HL-60 (cell line): ENCODE measurements at regions not wholly inside any gene's neighbourhood (a gene's known extent, or its start where the extent isn't known, plus 50 kb on each side); places are given as distances from the start of the nearest gene placed in this dataset.

Experiments used
- DNase-seq, 2 experiments: peaks; one replicate each; pipeline ENCODE4 v3.0.0-alpha.2; 2010 to 2020; ENCODE audit warnings: low read depth in 1 of 2, low spot score in 1 of 2
- H3K27ac ChIP-seq: fragments of 250-450 bp; sonication (Bioruptor Pico); replicated peaks from 2 replicates; pipeline ENCODE4 v1.5.1; 2020; ENCODE audit warnings: mild to moderate bottlenecking, moderate library complexity
- H3K27me3 ChIP-seq: fragments of 250-450 bp; sonication (Bioruptor Pico); 2 replicates; pipeline ENCODE4 v1.5.1; 2021; ENCODE audit warnings: mild to moderate bottlenecking, moderate library complexity; ENCODE audit not compliant: insufficient read depth, poor library complexity, severe bottlenecking
- H3K4me3 ChIP-seq: replicated peaks from 2 replicates; pipeline ENCODE4 v1.5.1; 2011; ENCODE audit warnings: mild to moderate bottlenecking, control low read depth, low read length; ENCODE audit not compliant: insufficient read depth
- GABPA ChIP-seq: IDR thresholded peaks from 2 replicates; pipeline ENCODE4 v1.6.1; 2012; ENCODE audit warnings: low read depth
- POLR2AphosphoS5 ChIP-seq: IDR thresholded peaks from 2 replicates; pipeline ENCODE4 v1.6.1; 2012; ENCODE audit warnings: low read depth
- REST ChIP-seq: IDR thresholded peaks from 2 replicates; pipeline ENCODE4 v1.6.1; 2012; ENCODE audit warnings: low read depth; ENCODE audit not compliant: insufficient replicate concordance
- SPI1 ChIP-seq: IDR thresholded peaks from 2 replicates; pipeline ENCODE4 v1.6.1; 2012; ENCODE audit warnings: low read depth, mild to moderate bottlenecking, borderline replicate concordance
- TF ChIP-seq, protein P1 (sequence below): IDR thresholded peaks from one replicate; pipeline ENCODE4 v1.5.1; 2011; ENCODE audit warnings: low read length, control low read depth, inconsistent platforms; ENCODE audit not compliant: insufficient read depth

GRCh38 chr5:32981061-32981460 lies 269.9 kb downstream of the NPR3 start:
- H3K27me3 ChIP-seq, result no peaks in the 10 kb centered on the region
- H3K4me3 ChIP-seq, result no peak overlapping the region
- TF ChIP-seq, protein P1, sequence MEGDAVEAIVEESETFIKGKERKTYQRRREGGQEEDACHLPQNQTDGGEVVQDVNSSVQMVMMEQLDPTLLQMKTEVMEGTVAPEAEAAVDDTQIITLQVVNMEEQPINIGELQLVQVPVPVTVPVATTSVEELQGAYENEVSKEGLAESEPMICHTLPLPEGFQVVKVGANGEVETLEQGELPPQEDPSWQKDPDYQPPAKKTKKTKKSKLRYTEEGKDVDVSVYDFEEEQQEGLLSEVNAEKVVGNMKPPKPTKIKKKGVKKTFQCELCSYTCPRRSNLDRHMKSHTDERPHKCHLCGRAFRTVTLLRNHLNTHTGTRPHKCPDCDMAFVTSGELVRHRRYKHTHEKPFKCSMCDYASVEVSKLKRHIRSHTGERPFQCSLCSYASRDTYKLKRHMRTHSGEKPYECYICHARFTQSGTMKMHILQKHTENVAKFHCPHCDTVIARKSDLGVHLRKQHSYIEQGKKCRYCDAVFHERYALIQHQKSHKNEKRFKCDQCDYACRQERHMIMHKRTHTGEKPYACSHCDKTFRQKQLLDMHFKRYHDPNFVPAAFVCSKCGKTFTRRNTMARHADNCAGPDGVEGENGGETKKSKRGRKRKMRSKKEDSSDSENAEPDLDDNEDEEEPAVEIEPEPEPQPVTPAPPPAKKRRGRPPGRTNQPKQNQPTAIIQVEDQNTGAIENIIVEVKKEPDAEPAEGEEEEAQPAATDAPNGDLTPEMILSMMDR, result no peak
- TF ChIP-seq REST (no peak), POLR2AphosphoS5 (no peak), GABPA (no peak), SPI1 (no peak)
- H3K27ac ChIP-seq, result no peak overlapping the region
- DNase-seq, result no peak

- no peak for TF ChIP-seq POLR2AphosphoS5
- TF ChIP-seq SPI1, result no peak
- no peak for TF ChIP-seq GABPA
- TF ChIP-seq REST, result no peak
- TF ChIP-seq, protein P1, result no peak
- DNase-seq, result no peak
- Histone ChIP-seq H3K4me3 (no peak overlapping the region), H3K27me3 (no peaks in the 10 kb centered on the region), H3K27ac (no peak overlapping the region)
Measured at GRCh38 chr5:32984851-32985610, 273.9 kb downstream of the NPR3 start.

DNA sequence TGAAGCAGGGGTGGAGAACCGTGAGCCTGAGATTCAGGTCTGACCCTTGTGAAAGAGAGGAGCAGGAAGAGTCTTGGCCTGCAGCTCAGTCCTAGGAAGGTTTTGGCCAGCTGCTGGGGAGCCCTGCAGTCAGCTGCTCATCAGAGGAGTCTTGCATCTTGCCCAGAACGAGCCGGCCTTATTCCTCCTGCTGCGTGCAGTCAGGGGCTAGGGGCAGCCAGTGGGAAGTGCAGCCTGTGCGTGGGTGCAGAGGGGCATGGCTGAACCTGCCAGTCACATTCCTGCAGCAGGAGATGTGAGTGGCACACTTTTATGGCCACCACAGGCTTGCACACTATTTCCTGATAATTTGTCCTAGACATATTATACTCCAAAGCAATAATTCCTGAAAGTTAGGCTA lies 278.7 kb downstream of the NPR3 start:
- Histone ChIP-seq H3K4me3 (no peak overlapping the region), H3K27ac (no peak overlapping the region), H3K27me3 (no peaks in the 10 kb centered on the region)
- TF ChIP-seq SPI1 (no peak), REST (no peak), GABPA (no peak), POLR2AphosphoS5 (no peak)
- TF ChIP-seq, protein P1, result no peak
- DNase-seq, result no peak
